AG09309 (cell line): ENCODE measurements at regions not wholly inside any gene's neighbourhood (a gene's known extent, or its start where the extent isn't known, plus 50 kb on each side); places are given as distances from the start of the nearest gene placed in this dataset.

Source experiments
- DNase-seq: peaks from one replicate; pipeline ENCODE4 v3.0.0-alpha.2; 2010; ENCODE audit warnings: low read depth
- H3K4me3 ChIP-seq: 2 replicates; pipeline ENCODE4 v1.5.1; 2011; ENCODE audit warnings: mild to moderate bottlenecking, low read depth, low read length, moderate library complexity; ENCODE audit not compliant: control insufficient read depth
- TF ChIP-seq, protein P1 (sequence below): IDR thresholded peaks from 2 replicates; pipeline ENCODE4 v1.5.1; 2011; ENCODE audit warnings: mild to moderate bottlenecking, low read depth, low read length, inconsistent platforms; ENCODE audit not compliant: insufficient read depth, control insufficient read depth; ENCODE audit errors: missing control alignments

DNA sequence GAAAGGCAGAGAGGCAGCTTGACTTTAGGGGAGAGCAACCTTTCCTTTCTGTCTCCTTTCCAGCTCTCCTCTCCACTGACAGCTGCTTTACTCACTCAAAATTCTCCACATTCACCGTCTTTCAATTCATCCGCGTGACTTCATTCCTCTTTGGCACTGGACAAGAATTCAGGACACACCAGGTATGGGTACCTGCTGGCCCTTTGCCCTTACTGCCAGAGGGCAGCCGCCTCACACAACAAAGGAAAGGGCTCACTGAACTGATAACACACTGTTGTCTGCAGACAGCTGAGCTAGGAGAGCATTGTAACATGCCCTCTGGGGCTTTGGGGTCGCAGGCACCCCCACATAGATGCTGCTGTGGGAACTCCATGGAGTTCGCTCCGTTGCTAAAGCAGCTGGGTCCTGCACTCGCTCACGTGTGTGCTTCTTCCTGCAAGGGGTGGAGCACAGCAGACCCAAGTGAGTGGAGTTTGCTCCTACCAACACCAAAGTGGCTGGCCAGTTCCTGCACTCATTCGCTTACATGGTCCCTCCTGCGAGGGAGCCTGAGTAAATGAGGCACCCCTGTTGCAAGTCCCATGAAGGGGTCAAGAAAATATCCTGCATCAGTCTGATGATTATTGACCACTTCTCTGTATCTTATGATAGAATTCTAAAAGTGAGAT lies 79.0 kb upstream of the SGO1 start:
- no peak for DNase-seq
- H3K4me3 ChIP-seq = no peak overlapping the region
- TF ChIP-seq, protein P1, sequence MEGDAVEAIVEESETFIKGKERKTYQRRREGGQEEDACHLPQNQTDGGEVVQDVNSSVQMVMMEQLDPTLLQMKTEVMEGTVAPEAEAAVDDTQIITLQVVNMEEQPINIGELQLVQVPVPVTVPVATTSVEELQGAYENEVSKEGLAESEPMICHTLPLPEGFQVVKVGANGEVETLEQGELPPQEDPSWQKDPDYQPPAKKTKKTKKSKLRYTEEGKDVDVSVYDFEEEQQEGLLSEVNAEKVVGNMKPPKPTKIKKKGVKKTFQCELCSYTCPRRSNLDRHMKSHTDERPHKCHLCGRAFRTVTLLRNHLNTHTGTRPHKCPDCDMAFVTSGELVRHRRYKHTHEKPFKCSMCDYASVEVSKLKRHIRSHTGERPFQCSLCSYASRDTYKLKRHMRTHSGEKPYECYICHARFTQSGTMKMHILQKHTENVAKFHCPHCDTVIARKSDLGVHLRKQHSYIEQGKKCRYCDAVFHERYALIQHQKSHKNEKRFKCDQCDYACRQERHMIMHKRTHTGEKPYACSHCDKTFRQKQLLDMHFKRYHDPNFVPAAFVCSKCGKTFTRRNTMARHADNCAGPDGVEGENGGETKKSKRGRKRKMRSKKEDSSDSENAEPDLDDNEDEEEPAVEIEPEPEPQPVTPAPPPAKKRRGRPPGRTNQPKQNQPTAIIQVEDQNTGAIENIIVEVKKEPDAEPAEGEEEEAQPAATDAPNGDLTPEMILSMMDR = no peak

DNA sequence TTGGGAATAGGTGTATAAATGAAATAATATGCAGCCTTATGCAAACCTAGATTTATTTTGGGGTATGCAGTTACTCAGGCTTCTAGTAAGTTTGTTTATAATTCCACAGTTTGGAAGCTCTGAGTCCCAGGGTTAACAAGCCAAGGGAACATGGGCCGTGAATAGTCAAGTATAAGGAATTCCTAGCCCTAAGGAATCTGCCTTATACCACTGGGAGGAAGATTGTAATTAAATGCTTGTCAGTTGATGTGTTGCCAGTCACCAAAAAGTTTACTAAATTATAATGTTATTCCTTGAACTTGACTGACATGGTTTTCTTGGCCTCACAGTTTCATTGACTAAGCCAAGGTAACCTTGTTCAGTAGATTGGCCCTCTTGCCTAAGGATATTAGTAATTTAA lies 72.4 kb upstream of the SGO1 start:
- DNase-seq = no peak
- H3K4me3 ChIP-seq = no peak overlapping the region
- TF ChIP-seq, protein P1 = no peak

DNA sequence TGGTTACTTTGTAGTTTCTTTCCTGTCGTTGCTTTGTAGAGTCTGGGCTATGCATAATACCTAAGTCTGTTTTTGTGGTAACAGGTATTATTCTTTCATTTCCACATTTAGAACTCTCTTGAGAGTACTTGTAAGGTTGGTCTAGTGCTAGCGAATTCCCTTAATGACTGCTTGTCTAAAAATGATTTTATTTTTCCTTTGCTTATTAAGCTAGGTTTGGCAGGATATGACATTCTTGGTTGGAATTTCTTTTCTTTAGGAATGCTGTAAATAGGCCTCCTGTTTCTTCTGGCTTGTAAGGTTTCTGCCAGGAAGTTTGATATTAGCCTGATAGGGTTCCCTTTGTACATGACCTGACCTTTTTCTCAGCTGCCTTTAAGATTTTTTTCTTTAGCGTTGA lies 70.1 kb upstream of the SGO1 start:
- TF ChIP-seq, protein P1 = no peak
- no peak for DNase-seq
- H3K4me3 ChIP-seq = no peak overlapping the region

DNA sequence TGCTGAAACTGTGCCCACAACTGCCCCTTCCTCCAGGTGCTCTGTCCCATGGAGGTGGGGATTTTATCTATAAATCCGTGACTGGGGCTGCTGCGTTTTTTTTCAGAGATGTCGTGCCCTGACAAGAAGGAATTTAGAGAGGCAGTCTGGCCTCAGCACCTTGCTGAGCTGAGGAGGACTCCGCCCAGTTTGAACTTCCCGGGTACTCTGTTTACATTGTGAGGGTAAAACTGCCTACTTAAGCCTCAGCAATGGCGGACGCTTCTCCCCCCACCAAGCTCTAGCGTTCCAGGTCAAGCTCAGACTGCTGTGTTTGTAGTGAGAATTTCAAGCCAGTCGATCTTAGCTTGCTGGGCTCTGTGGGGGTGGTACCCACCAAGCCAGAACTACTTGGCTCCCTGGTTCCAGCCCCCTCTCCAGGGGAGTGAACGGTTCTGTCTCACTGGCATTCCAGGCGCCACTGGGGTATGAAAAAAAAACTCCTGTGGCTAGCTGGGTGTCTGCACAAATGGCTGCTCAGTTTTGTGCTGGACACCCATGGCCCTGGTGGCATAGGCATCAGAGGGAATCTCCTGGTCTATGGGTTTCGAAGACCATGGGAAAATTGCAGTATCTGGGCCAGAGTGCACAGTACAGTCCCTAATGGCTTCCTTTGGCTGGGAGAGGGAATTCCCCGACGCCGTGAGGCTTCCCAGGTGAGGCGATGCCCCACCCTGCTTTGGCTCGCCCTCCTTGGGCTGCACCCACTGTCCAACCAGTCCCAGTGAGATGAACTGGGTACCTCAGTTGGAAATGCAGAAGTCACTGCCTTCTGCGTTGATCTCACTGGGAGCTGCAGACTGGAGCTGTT lies 68.5 kb upstream of the SGO1 start:
- no peak for DNase-seq
- no peak overlapping the region for H3K4me3 ChIP-seq
- TF ChIP-seq, protein P1 = no peak

DNA sequence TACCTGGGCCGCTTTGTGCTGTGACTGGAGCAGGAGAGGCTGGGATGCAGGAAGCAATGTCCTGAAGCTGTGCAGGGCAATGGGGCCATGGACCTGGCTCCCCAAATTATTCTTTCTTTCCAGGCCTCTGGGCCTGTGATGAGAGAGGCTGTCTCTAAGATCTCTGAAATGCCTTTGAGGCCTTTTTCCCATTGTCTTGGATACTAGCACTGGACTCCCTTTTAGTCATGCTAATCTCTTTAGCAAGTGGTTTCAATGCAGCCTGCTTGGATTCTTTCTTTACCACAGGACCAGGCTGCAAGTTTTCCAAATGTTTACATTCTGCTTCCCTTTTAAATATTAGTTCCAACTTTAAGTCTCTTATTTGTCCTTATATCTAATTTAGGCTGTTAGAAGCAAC lies 64.8 kb upstream of the SGO1 start:
- TF ChIP-seq, protein P1 = no peak
- DNase-seq = no peak
- no peak overlapping the region for H3K4me3 ChIP-seq

DNA sequence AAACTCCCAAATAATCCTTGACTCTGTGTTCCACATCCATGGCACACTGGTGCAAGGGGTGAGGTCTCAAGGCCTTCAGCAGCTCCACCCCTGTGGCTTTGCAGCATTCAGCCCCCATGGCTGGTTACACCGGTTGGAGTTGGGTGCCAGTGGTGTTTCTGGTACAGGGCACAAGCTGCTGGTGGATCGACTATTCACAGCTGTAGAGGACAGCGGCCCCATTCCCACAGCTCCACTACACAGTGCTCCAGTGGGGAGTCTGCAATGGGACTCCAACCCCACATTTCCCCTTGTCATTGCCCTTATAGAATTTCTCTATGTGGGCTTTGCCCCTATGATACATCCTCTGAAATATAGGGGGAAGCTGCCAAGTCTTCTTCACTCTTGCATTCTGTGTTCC lies 64.3 kb upstream of the SGO1 start:
- no peak for DNase-seq
- TF ChIP-seq, protein P1 = no peak
- no peak overlapping the region for H3K4me3 ChIP-seq
